Erythroblast (primary cell): ENCODE measurements at regions not wholly inside any gene's neighbourhood (a gene's known extent, or its start where the extent isn't known, plus 50 kb on each side); places are given as distances from the start of the nearest gene placed in this dataset.

Experiments used
- DNase-seq, 2 experiments: peaks; one replicate each; lab custom pipeline; 2025; lab: John Stamatoyannopoulos, UW
- GATA1 ChIP-seq: IDR thresholded peaks from 2 replicates; pipeline ENCODE4 v1.6.1; 2011; ENCODE audit warnings: low read depth, mild to moderate bottlenecking, control low read depth, low read length, moderate library complexity
- POLR2A ChIP-seq: IDR thresholded peaks from 2 replicates; pipeline ENCODE4 v1.6.1; 2011; ENCODE audit warnings: mild to moderate bottlenecking, low read length

DNA sequence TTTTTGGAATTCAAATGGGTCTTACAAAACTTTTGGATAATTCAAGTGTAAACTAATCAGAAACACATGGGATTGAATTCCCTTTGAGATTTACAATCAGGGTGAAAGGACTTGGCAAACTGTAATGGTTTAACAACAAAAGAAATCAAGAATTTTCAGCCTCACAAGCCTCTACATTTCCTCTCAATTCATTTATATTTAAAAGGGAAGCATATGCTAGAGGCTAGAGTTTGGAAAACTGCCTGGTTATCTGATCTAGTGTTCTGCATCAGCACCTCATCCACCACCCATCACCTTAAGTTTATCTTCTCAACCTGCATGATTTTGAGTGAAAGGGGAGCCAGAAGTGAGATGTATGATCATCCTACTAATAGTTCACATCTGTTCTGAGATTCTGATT lies 120.7 kb downstream of the TES start:
- DNase-seq, result no peak
- TF ChIP-seq POLR2A (no peak), GATA1 (no peak)

DNA sequence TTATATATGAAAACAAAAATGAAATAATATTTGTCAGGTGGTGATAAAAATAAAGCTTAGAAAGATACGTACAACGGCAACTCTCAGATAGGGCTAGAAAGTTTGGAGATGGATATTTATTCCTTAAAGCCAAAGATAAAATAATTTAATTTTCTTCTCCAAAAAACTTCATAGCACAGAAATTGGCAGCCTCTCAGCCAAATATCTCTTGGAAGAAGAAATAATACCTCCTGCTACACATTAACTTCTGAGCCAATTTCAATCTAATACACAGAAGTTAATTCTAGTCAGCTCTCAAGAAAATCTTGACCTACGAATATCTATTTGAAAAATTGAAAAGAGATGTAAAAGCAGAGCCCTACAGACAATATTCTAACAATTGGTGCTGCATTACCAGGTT lies 122.4 kb downstream of the TES start:
- no peak for TF ChIP-seq POLR2A
- no peak for TF ChIP-seq GATA1
- DNase-seq, result no peak

DNA sequence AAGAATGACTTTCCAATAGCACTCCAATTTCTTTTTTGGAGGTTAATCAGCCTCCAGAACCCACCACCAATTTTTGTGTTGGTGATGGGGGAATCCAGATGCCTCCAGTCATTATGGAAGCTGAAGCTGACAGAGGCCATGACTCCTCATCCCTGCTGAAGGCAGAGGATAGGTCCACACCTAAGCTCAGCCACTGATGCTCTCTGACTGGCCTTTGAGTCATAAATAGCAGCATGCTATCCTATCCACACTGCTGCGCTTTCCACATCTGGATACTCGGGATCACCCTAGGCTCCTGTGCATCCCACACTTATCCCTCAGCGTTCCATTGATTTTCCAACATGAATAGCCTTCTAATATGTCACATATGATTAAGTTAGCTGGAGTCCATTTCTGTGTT lies 124.2 kb downstream of the TES start:
- TF ChIP-seq GATA1 (no peak), POLR2A (no peak)
- no peak for DNase-seq

DNA sequence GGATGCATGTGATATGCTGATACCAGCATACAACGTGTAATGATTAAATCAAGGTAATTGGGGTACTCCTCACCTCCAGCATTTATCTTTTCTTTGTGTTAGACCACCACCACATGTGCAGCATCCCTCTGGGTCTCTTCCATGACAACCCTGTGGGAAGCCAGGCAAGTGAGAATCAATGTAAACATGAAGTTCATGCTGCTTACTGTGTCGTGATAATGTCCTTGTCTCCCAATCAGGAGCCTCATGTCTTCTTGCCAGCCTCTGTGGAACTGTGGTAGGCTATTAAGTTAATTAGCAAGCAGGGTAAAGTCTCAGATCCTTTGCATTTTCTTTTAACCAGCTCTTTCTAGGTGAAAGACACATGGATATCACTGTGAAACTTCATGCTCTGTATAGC lies 126.7 kb downstream of the TES start:
- DNase-seq, result no peak
- TF ChIP-seq GATA1, result no peak
- TF ChIP-seq POLR2A, result no peak

DNA sequence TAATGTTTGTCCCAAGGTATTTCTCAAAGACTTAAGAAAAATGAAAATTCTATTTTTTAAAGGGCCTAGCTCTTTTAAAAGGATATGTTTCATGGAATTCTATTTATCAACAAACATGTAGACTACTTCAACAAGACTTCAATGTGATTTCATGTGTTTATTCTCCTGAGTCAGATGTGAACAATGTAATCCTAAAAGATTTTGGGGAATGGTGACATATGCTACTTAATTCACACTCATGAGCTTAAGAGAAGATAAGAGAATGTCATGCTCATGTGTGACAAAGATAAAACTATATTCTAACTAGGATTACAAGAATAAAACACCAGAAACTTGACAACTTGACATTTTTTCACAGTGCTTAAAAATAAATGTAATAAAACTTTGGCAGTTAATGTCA lies 127.5 kb downstream of the TES start:
- peak in 1 of 2 experiments; percentile 3 for DNase-seq
- no peak for TF ChIP-seq POLR2A
- no peak for TF ChIP-seq GATA1

DNA sequence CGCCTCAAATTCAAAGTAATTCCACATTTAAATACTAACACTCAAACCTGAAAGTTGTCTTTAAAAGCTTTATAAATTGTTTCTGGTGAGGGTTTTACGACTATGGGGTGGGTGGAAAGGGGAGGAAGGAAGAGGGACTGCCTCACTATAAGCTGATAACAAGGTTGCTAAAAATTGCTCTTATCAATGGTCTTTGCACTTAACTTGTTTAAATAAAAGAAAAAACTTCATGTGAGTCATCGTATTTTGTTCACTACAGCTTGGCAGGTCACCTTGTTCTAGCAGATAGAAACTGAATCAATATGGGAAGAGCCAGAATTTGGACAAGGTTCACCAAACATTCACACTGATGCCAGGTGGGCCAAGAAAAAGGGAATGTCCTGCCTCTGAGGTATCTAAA lies 129.2 kb downstream of the TES start:
- TF ChIP-seq POLR2A (no peak), GATA1 (no peak)
- DNase-seq, result no peak

DNA sequence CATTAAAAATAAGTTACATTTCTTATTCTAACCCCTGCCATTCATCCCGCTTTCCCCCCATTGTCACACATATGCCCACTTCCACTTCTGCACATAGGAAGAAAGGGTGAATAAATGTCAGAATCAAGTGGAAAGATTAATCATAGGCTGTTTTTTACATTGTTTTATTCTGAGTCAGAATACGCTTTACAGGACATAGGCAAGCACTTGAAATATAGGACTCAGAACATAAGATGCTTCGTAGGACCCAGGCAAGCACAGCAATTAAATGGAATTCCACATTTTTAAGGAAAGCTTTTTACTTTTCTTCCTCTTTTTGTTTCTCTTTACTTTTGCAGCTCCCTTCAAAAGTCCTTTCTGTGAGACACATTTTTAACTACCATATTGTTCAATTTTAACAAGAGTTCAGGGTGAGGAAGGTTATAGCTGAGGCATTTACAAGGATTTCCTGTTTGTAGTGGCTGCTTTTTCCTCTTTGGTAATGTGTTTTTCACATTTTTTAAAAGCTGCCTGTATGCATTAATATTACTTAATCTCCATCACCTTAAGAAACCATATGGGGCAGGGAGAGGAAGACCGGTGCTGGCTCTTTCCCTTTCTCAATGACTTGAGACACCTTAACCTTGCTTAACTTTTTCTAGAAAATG lies 130.0 kb downstream of the TES start:
- no peak for TF ChIP-seq POLR2A
- no peak for TF ChIP-seq GATA1
- no peak for DNase-seq

DNA sequence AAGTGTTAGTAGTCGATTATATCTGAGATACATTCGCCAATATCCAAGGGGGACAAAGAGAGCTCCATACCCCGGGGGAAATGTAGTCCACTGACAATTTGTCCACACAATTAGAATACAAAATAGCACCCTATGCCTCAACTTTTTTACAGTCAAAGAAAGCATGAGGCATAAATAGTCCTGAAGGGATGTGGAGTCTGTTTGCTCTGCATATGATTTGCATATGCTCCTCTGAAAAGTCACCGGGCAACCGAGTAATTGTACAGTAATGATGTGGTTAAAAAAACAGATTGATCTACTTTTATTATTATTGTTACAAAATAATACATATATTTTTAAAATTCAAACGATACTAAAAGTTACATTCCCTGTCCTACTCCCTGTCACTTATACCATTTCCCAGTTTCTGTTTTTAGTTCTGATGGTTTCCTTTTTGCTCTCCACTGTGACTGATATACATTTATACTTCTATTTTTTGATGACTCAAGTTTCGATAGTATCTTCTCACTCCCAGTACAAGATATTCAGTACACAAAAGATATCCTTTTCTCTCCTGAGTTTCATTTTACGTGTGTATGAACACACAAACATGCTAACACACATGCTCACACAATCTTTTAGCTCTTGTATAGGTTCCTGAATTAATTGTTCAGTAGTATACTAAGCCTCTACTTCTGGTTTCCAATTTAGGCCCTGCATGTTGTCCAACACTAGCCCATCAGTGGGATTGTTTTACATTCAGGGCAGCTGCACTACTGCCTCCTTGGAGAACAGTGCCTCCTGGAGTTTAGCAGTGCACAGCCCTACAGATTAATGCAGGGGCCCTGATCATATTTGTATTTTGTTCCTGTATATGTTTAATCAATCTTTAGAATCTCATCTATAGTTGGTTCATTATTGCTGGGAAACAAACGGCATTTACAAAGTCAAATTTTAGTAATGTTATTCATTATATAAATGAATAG lies 130.9 kb downstream of the TES start:
- DNase-seq, result peak; percentile 4
- TF ChIP-seq POLR2A (no peak), GATA1 (no peak)

DNA sequence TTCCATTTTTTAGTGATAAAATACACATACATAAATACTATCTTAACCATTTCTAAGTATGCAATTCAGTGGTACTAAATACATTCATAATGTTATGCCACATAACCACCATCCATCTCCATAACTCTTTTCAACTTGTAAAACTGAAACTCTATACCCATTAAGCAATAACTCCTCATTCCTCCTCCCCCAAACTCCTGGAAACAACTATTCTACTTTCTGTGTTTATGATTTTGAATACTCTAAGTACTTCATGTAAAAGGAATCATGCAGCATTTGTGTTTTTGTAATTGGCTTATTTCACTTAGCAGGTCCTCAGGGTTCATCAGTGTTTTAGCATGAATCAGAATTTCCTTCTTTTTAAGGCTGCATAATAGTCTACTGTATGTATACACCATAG lies 131.8 kb downstream of the TES start:
- TF ChIP-seq GATA1, result no peak
- TF ChIP-seq POLR2A, result no peak
- DNase-seq, result no peak

DNA sequence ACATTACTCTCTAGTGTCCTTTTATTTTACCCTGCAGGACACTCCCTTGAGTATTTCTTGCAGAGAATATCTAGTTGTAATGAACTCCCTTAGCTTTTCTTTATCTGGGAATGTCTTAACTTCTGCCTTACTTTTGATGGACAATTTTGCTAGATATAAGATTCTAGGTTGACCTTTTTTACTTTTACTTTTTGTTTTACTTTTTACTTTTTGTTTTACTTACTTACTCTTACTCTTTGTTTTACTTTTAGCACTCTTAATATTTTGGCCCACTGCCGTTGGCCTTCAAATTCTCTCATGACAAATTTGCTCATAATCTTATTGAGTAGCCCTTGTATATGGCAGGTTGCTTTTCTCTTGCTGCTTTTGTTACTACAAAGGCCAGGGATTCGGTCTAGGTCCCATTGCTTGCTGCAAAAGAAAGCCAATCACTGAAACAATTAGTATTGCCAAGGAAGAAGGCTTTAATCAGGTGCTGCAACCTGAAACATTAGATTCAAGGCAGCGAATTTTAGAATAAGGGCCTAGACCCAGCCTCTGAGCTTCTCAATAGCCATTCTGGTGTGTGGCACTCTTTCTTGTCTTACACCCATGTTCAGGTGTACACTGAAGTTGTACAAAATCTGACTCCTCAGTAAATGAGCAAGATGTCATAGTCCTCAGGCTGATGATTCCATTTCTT lies 137.0 kb downstream of the TES start:
- no peak for DNase-seq
- TF ChIP-seq GATA1 (no peak), POLR2A (no peak)

DNA sequence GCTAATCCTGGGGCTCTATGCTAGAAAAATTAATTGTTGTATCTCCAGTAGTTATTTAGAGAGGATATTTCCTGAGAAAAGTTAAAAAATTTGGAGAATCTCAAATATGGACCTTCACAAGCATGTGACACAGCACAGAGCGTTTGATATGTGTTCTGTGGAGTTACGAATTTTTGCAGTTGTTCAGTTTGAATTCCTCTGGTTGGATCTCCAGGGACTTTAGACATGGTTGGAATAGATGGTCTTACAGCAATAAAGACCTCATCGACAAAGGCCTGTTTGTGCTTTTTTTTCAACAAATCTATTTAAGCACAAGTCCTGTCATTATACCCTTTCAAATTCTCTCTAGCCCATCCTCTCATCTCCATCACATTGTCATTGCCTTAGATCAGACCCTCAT lies 138.0 kb downstream of the TES start:
- TF ChIP-seq GATA1 (no peak), POLR2A (no peak)
- DNase-seq, result no peak

DNA sequence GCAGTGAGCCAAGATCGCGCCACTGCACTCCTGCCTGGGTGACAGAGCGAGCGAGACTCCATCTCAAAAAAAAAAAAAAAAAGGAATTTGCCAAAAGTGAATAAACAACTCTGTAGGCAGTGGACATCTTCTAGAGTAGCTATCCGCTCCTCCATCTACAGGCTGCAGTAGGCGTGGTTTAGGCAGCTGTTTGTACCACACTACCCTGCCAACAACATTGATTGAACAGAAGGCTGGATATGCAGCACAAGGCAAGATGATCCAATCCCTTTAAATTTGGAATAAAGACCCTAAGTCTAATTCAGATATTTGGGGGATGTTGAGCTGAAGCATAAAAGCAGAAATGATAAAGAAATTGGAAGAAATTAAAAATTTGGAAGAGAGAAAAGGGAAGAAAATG lies 141.6 kb downstream of the TES start:
- no peak for DNase-seq
- TF ChIP-seq POLR2A (no peak), GATA1 (no peak)

DNA sequence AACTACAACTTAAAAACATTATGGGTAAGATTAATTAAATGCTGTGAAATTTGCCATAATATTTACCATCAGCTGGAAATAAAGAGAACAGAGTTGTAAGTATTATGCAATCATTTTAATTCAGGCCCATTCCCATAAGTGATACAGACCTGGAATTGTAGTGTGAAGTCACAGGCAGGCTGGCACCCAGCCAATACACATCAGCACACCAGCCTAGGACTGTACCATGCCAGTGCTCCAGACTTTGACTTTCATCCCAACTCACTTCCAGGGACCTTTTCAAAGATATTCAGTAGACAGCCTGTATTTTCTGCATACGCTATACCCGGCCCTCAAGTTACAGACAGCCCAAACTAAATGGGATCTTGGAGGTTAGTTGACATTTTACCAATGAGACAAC lies 143.3 kb downstream of the TES start:
- peak in 1 of 2 experiments; percentile 6 for DNase-seq

DNA sequence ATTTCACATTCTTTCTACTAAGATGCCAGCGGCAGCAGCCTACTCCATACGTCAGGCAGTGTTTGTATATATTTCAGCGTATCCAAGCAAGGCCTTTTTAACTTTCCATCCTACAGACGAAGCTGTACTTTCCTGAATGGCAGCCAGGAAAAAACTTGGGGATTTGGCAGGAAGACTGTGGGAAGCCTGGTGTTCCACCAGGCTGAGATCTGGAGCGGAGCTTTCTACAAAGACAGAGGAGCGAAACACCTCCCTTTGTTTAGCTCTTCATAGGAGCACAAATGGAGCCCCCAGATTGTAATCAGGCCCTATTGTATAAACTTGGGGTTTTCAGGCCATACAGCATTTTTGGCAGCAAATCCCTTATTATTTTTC lies 143.8 kb downstream of the TES start:
- TF ChIP-seq GATA1 (no peak), POLR2A (no peak)
- no peak for DNase-seq

More for the DNA sequence above, 143.3 kb downstream of the TES start:
- TF ChIP-seq GATA1 (no peak), POLR2A (no peak)
